ENCODE measurements at regions not wholly inside any gene's neighbourhood (a gene's known extent, or its start where the extent isn't known, plus 50 kb on each side); places are given as distances from the start of the nearest gene placed in this dataset.

DNA sequence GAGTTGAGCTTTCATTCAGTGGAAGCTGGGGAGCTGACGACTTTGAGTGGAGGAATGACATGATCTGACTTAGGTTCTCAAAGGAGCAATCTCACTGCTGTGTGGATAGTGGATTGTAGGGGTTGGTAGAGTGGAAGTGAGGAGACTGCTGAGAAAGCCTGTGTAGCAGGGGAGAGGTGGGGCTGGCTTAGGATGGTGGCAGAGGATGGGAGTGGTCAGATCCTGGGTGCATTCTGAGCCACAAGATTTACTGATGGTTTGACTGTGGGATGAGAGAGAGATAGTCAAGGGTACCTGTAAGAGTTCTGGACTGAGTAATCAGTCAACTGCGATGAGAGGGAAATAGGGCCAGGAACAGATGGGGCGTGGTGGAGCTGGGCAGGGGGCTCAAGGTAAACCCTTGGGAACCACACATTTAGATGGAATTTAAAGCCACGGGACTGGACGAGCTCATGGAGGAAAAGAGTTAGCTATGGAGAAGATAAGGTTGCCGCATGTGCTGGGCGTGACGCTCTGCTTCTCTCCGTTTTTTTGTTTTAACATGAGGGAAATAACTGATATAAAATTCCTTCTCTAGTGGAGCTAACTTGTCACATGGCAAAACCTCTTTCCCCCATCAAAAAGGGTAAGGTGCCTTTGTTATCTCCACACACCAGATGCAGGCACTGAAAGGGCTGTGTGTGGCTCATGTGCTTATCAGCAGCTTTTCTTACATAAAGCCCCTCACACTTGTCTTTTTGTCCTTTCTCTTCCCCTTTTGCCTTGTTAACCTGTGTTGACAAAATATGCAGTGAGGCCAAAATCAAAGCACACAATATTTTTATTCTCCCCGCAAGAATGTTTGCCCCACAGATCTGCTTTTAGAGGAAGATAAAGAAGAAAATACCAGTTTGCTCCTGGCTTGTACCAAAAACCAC lies 379.8 kb downstream of the TSN start:
- Mint-ChIP-seq H3K36me3 (ENCODE audit: low read depth) (peaks cover 2% of the 10 kb centered on the region), H3K27me3 (ENCODE audit: low read depth) (no peaks in the 10 kb centered on the region), H3K4me1 (ENCODE audit: low read depth) (no peaks in the 10 kb centered on the region), H3K9me3 (ENCODE audit: low read depth) (peaks cover 9% of the 10 kb centered on the region), H3K27ac (ENCODE audit: unreplicated experiment) (no peak overlapping the region), H3K4me3 (ENCODE audit: unreplicated experiment) (no peak overlapping the region)
- TF ChIP-seq, protein P1, sequence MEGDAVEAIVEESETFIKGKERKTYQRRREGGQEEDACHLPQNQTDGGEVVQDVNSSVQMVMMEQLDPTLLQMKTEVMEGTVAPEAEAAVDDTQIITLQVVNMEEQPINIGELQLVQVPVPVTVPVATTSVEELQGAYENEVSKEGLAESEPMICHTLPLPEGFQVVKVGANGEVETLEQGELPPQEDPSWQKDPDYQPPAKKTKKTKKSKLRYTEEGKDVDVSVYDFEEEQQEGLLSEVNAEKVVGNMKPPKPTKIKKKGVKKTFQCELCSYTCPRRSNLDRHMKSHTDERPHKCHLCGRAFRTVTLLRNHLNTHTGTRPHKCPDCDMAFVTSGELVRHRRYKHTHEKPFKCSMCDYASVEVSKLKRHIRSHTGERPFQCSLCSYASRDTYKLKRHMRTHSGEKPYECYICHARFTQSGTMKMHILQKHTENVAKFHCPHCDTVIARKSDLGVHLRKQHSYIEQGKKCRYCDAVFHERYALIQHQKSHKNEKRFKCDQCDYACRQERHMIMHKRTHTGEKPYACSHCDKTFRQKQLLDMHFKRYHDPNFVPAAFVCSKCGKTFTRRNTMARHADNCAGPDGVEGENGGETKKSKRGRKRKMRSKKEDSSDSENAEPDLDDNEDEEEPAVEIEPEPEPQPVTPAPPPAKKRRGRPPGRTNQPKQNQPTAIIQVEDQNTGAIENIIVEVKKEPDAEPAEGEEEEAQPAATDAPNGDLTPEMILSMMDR (IDR thresholded peaks at IDR 0.05) = no peak
- DNase-seq (ENCODE audit: low spot score) = no peak

DNA sequence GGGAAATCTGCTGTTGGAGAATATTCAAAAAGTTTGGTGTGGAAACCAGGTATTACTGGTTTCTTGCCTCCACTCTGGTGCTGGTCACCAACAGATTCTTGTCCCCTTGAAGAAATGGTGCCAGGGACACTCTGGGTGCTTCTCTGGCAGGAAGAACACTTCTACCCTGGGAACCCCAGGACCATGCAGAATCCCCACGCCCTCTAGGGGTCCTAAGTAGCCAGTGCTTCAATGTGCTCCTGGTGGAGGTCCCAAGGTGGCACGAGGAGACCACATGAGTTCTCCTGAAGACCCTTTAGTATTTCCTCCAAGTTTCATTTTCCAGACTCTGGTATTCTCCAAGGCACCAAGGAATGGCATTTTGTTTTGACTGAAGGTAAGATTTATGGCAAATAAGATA lies 380.6 kb downstream of the TSN start:
- Mint-ChIP-seq H3K27me3 (ENCODE audit: low read depth) (no peaks in the 10 kb centered on the region), H3K36me3 (ENCODE audit: low read depth) (no peaks in the 10 kb centered on the region), H3K4me1 (ENCODE audit: low read depth) (no peaks in the 10 kb centered on the region), H3K9me3 (ENCODE audit: low read depth) (peaks cover 2% of the 10 kb centered on the region), H3K27ac (ENCODE audit: unreplicated experiment) (no peak overlapping the region), H3K4me3 (ENCODE audit: unreplicated experiment) (no peak overlapping the region)
- TF ChIP-seq, protein P1 (IDR thresholded peaks at IDR 0.05) = peak; percentile 60
- DNase-seq (ENCODE audit: low spot score) = no peak

DNA sequence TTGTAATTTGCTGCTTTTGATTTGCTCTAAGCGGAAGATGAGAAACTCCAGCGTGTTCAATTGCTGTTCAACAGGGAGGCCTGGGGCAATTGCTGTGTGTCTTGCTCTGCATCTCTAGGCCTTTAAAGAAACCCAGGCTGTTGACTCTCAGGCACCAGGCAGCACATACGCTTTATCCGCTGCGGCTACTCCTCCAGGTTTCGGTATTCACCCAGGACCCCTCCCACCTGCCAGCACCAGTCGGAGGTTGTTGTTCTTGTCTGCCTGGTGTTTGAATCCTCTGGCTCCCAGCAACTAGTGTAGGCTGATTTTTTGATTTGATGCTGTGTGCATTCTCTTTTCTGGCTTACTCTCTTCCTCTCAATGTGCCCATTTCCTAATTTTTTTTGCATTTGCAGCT lies 383.1 kb downstream of the TSN start:
- no peak for DNase-seq (ENCODE audit: low spot score)
- no peak overlapping the region for H3K4me3 Mint-ChIP-seq (ENCODE audit: unreplicated experiment)
- TF ChIP-seq, protein P1 (IDR thresholded peaks at IDR 0.05) = no peak
- H3K4me1 Mint-ChIP-seq (ENCODE audit: low read depth) = no peaks in the 10 kb centered on the region
- no peaks in the 10 kb centered on the region for H3K36me3 Mint-ChIP-seq (ENCODE audit: low read depth)
- H3K27ac Mint-ChIP-seq (ENCODE audit: unreplicated experiment) = no peak overlapping the region
- peaks cover 9% of the 10 kb centered on the region for H3K9me3 Mint-ChIP-seq (ENCODE audit: low read depth)
- H3K27me3 Mint-ChIP-seq (ENCODE audit: low read depth) = peaks cover 3% of the 10 kb centered on the region

DNA sequence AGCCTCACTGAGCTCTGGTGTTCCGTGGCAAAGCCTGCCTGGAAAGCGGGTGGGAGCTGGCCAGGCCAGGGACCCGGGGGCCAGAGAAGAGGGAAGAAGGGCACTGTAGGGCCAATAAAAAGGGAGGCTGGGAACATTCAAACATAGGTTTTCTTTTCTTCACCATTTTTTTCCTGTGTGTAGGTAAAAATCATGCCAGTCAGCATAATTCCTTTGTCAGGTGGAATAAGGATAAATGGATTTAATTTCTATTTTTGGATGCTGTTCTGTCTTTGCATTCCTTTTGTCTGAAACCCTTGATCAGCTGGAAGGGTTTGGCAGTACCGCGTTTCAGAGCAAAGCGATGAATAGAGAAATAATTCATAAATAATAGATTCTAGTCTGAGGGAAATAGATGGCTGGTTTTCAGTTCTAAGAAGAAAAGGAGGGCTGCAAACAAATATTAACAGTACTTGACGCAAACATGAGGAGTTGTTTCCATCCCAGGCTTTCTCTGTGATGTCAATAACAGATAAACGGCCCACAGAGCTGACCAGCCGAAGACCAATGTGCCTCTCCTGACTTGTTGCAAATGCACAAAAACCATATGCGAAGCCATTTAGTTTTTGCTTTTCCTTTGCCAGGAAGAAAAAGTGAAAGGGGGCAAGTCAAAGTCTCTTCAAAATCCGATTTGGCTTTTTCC lies 384.4 kb downstream of the TSN start:
- no peaks in the 10 kb centered on the region for H3K36me3 Mint-ChIP-seq (ENCODE audit: low read depth)
- H3K9me3 Mint-ChIP-seq (ENCODE audit: low read depth) = peaks cover 9% of the 10 kb centered on the region
- TF ChIP-seq, protein P1 (IDR thresholded peaks at IDR 0.05) = no peak
- no peak overlapping the region for H3K4me3 Mint-ChIP-seq (ENCODE audit: unreplicated experiment)
- DNase-seq (ENCODE audit: low spot score) = no peak
- no peaks in the 10 kb centered on the region for H3K4me1 Mint-ChIP-seq (ENCODE audit: low read depth)
- no peak overlapping the region for H3K27ac Mint-ChIP-seq (ENCODE audit: unreplicated experiment)
- peaks cover 3% of the 10 kb centered on the region for H3K27me3 Mint-ChIP-seq (ENCODE audit: low read depth)

DNA sequence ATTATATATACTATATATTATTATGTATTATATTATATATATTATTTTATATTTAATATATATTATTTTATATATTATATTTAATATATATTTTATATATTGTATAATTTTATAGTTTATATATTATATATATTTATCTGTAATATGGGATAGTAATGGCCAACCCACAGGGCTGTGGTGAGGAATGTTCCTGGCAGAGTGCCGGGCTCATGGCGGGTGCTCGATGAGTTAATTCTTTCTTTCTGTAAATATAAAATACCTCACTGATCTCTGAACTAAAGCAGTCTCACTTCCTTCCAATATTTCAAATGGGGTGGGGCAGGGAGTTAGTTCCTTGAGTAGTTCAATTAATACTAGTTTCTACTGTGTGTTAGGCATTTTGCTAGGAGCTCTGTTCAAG lies 389.4 kb downstream of the TSN start:
- Mint-ChIP-seq H3K27ac (ENCODE audit: unreplicated experiment) (no peak overlapping the region), H3K4me1 (ENCODE audit: low read depth) (no peaks in the 10 kb centered on the region)

More for the DNA sequence above, 389.4 kb downstream of the TSN start:
- Mint-ChIP-seq H3K4me3 (ENCODE audit: unreplicated experiment) (no peak overlapping the region), H3K36me3 (ENCODE audit: low read depth) (no peaks in the 10 kb centered on the region), H3K27me3 (ENCODE audit: low read depth) (peaks cover 3% of the 10 kb centered on the region), H3K9me3 (ENCODE audit: low read depth) (peaks cover 9% of the 10 kb centered on the region)
- TF ChIP-seq, protein P1 (IDR thresholded peaks at IDR 0.05) = no peak
- no peak for DNase-seq (ENCODE audit: low spot score)

Data from chondrocyte (in vitro differentiated cells).